Stimulated activated CD8-positive, alpha-beta memory T cell treated with anti-CD3 and anti-CD28 coated beads, Interleukin-12 subunit alpha, Interleukin-12 subunit beta, amount 100 ng/mL, for 24 hours (primary cell): ENCODE measurements at regions not wholly inside any gene's neighbourhood (a gene's known extent, or its start where the extent isn't known, plus 50 kb on each side); places are given as distances from the start of the nearest gene placed in this dataset.
"Not testable (repeated sequence)": the region's sequence is repeated elsewhere in the genome, so short reads cannot be mapped to it uniquely, and the experiment has no call there.

Source experiments
- DNase-seq: peaks from one replicate; pipeline ENCODE4 v3.0.0-alpha.2; 2020; ENCODE audit errors: extremely low read depth

DNA sequence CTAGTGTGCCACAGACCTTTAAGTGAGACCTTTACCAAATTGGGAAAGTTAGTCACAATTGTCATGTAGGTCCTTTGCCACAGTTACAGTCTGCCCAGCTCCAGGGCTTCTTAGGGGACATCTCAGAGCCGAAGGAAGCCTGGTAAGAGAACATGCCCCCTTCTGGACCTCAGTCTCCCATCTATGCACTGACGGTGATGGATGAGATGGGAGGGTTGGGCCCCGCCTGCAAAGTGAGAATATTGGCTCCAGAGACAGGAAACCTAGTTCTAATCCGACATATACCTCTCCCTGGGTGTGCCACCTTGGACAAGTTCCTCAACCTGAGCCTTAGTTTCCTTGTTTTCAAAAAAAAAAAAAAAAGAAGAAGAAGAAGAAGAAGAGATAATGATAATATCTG, 85.1 kb upstream of the NAV2 start:
- DNase-seq: no peak

DNA sequence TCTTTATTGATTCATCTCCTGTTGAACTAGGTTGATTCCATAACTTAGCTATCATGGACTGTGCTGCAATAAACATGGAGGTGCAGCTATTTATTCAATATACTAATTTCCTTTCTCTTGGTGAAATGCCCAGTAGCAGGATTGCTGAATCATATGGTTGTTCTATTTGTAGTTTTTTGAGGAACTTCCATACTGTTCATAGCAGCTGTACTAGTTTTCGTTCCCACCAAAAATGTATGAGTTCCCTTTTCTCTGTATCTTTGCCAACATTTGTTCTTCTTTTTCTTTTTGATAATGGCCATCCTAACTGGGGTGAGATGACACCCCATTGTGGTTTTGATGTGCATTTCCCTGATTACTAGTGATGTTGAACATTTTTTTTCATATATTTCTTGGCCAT, 87.2 kb upstream of the NAV2 start:
- no peak for DNase-seq

GRCh38 chr11:19617696-19618523, 94.7 kb upstream of the NAV2 start:
- DNase-seq: no peak

DNA sequence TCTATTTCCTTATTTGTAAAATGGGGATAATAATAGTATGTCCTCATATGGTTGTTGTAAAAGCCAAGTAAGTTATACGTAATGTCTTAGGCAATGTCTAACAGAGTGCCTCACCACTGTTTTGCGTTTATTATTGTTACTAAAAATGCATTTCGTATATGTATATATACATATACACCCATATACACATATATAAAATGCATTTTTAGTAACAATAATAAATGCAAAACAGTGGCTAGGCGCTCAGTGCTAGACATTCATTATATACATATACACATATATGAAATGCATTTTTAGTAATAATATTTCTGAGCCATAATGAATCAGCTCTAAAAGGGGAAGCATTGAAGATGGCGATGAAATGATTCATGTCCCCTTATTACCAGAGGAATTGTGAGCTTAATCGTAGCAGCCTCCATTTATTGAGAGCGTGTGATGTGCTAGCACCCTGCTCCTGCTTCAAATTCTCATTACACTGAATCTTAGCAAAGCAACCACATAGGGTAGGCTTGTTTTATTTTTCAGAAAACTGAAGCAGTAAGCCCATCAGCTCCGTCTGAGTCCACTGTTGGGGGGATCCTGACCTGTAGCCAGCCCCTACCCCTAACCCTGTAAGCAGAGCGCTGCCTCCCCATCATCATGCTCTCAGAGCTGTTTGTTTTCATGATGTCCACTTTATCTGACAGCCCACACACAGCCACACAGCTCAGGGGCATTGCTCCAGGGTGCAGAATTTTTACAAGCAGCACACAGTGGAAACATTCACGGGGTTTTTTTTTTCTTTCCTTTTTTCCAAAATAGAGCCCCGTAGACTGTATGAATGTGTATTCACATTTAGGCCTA, 97.1 kb upstream of the NAV2 start:
- DNase-seq: no peak

GRCh38 chr11:19614370-19614940, 98.2 kb upstream of the NAV2 start:
- no peak for DNase-seq

- not testable (repeated sequence) for DNase-seq
These were observed 100.6 kb upstream of the NAV2 start for GRCh38 chr11:19612025-19612424.

DNA sequence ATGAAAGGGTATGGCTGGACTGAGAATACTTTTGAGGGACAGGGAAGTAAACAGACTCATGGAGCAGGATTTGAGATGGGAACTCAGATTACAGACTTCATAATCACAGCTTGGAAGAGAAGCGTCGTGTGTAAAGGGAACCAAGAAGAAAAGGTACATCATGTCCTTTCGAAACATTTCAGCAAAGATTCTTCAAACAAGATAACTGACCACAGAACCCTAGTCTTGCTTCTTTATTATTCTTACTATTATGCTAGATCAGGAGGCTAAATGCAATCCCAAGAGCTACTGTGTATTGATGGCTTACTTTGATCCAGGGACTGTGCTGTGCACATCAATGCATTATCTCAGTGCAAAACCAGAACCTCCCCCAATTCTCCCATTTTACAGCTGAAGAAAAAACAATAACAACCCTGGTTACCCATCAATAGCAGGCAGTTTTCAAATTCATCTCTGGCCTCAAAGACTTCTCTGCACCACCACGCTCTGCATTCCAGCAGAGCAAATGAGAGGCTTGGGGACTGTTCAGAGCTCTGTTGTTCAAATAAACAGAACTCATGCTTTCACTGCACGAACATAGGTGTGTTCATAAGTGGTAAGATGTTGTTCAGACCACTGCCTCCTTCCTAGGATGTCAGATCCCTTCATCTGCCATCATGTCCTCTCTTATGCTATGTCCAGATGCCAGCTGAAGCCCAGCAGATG, 104.8 kb upstream of the NAV2 start:
- DNase-seq: no peak

DNA sequence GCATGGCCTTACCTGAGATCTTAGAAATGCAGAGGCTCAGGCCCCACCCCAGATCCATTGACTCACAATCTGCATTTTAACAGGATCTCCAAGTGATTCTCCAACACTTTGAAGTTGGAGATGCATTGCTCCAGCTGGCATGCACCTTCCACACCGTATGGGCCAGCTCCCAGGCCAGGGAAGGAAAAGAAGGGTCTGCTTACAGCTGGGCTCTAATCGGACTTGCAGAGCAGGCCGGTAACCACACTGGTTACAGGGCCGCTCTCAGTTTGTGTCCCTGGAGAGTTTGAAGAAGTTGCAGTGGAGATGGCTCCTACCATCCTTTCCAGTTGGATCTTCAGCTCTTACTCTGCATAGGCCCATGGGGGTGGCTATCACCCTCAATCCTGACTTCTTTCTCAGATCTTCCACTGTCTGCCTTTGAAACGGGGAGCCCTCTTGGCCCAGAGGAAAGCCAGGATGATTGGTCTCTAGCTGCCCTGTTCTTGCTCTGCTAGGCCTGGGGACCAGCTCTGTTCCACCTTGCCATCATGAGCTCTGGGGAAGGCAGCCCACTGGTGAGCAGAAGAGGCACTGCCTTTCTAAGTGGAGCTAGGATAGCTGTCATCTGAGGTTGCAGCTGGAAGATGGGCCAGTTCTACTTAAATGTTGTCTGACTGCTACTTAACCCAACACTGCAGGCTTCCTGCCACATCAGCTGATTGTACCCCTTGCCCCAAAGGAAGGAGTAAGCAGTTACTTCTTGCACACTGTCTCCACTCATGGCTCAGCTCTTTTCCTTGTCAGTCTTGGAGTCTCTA, 105.6 kb upstream of the NAV2 start:
- no peak for DNase-seq

DNA sequence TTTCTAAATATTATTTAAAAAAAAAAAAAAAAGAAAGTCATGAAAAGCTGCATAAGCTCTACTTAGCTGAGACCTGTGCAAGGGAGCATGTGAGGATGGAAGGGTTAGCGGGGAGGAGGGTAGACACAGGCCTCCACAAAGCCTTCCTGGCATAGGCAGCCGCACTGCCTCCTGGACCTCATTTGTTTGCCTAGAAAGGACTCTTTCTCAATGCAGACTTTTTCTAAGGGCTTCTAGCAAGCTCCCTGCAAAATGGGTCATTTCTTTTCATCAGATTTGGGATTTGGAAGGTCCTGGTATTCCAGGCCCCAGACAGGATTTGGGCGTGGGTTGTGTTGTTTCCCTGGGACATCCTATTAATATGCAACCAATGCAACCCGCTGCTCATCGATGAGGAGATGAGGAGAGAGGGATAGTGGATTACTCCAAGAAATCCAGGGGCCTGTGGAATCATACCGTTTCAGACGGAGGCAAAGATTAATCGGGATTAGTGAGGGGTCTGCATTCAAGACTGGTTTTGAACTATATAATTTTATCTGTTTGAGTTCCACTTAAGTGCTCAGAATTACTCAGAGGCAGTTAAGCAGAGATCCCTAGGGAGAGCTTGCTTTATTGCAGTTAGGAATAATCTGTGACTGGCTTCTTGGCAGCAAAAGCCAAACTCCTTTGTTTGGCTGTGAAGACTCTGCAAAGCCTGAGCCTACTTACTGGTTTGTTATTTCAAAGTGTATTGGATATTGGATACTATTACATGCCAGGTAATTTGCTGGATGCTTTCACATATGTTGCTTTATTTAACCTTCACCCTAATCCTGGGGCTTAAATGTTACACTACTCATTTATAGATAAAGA, 106.9 kb upstream of the NAV2 start:
- DNase-seq: no peak

- DNase-seq: no peak
These were observed 107.8 kb upstream of the NAV2 start for GRCh38 chr11:19604679-19605375.

DNA sequence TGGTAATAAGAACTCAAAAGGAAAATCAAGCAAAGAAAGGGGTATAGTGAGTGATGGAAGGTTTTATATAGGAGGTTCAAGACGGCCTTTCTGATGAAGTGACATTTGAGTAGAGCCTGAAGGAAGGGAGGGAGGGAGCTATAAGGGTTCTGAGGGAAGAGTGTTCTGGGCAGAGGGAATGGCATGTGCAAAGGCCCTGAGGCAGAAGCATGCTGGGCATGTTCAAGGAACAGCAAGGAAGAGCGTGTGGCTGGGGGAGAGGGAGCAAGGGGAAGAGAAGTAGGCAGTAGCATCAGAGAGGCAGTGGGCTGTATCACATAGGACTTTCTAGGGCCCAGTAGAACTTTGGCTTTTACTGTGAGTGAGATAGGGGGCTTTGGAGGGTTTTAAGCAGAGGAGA, 108.9 kb upstream of the NAV2 start:
- no peak for DNase-seq

DNA sequence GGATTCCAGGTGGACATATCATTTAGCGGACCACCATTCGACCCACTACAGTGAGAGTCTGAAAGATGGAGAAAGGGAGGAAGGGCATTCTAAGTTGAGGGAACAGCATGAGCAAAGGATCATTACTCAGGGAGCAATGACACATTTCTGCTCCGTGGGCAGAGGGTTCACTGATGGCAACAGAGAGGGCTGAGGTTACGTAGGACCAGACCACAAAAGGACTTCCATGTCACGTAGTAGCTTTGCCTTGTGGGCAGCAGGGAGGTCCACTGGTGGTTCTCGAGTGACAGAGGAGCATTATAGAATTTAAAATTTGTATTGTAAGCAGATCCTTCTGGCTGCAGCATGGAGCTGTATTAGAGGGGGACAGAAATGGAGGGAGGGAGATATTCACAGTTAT, 109.7 kb upstream of the NAV2 start:
- no peak for DNase-seq

GRCh38 chr11:19602406-19602805, 110.2 kb upstream of the NAV2 start:
- DNase-seq: no peak

GRCh38 chr11:19601235-19601634, 111.4 kb upstream of the NAV2 start:
- no peak for DNase-seq

DNA sequence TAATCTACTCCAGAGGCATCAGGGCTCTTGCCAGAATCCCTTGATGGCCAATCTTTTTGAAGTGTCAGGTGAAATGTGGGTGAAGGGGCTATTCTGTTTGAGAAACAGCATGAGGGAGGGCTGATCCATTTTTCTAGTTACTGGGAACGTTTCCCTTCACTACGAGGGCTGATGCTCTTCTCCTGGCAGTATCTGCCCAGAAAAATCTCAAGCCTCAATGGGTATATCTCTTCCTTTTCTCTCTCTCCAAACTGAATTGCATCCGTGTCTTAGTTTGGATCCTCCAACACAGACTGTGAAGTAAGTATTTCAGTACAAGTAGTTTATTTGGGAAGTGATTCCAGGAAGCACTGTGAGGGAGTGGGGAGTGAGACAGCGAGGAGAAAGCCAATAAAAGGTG, 113.0 kb upstream of the NAV2 start:
- DNase-seq: no peak

DNA sequence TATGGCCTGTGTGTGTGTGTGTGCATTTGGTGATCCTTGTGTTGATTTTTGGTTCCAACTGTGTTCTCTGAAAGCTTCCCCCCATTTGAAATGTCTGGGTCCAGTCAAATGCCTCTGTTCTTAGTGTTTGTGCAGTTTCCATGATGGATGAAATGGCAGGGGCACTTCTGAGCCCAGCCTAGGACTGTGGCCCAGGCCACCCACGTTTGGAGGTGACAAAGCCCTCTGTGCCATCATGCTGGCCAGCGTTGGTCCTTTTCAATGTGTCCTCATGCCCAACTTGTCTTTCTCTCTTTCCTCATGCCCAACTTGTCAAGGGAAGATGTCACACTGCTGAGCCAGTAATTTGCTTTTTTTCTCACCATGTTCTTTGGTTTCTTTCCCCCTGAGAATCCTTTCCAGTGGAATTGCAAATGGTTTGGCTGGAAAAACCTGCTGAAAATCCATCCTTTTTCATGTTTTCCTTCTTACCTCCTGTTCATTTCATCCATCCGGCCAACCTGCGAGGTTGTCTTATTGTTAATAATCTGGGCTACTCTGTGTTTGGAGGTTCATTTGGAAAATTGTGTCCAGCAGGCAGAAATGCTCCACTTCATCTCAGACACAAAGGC, 113.7 kb upstream of the NAV2 start:
- no peak for DNase-seq

- no peak for DNase-seq
These were observed 114.2 kb upstream of the NAV2 start for GRCh38 chr11:19598456-19598855.

- no peak for DNase-seq
These were observed 114.8 kb upstream of the NAV2 start for GRCh38 chr11:19597876-19598275.

DNA sequence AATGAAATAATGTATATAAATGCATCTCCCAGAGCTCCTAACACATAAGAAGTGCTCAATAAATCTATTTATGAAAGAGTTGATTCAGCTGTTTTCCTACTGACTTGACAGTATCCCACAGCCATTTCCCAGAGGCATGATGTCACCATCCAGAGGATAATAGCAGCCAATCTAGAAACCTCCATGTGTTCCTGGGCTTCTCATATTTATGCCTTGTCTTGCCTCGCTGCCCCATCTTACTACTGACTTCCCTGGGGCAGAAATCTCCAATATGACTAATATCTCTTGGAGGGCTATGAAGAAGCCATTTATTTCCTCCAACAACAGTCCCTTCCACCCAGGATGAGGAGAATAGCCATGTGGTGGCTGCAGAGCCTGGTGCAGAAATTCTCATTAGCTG, 115.4 kb upstream of the NAV2 start:
- DNase-seq: no peak
